NCI-H526 treated with DMSO at 0.1 percent for 48 hours (cell line): ENCODE measurements at regions not wholly inside any gene's neighbourhood (a gene's known extent, or its start where the extent isn't known, plus 50 kb on each side); places are given as distances from the start of the nearest gene placed in this dataset.

ENCODE experiments used
- DNase-seq: peaks from one replicate; lab custom pipeline; 2025; lab: John Stamatoyannopoulos, UW

DNA sequence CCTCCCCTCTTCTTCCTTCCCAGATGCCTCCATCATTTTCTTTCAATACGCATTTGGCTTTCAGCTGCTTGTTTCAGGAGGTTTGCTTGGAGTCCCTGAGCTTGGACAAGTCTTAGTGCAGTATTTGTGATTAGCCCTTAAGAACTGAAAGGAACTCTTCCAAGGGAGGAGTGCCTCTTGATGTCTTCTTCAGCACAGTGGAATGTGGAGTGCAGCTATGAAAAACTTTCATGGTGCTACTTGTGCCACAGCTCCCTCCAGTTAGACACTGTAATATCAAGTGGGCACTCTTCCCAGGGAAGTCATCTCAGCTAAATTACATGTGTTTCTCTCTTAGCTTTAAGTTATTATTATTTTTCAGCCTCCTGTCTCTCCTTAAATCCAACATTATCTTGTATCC, 173.1 kb downstream of the NECTIN3 start:
- DNase-seq: no peak

- no peak for DNase-seq
Observed at GRCh38 chr3:111246967-111247760, 175.5 kb downstream of the NECTIN3 start.

- no peak for DNase-seq
Observed at GRCh38 chr3:111248406-111248805, 176.8 kb downstream of the NECTIN3 start.

DNA sequence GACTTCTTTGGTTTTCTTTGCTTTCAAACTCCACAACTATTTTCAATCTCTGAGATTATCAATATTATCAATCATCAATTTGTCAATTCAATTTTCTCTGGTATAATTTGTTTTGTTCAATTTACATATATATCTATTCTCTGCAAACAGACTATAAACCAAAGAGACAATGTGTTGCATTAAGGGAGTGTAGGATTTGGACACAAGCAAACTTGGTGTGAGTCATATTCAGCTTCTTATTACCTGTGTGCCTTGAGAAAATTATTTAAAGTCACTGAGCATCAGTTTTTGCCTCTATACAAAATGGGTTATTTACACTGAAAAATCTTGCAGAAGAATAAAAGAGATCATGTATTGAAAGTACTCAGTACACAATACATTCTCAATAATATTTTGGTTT, 177.8 kb downstream of the NECTIN3 start:
- no peak for DNase-seq

- no peak for DNase-seq
Observed at GRCh38 chr3:111252779-111253178, 181.2 kb downstream of the NECTIN3 start.

GRCh38 chr3:111253733-111254132, 182.1 kb downstream of the NECTIN3 start:
- DNase-seq: no peak

GRCh38 chr3:111260878-111261277, 189.3 kb downstream of the NECTIN3 start:
- DNase-seq: no peak

DNA sequence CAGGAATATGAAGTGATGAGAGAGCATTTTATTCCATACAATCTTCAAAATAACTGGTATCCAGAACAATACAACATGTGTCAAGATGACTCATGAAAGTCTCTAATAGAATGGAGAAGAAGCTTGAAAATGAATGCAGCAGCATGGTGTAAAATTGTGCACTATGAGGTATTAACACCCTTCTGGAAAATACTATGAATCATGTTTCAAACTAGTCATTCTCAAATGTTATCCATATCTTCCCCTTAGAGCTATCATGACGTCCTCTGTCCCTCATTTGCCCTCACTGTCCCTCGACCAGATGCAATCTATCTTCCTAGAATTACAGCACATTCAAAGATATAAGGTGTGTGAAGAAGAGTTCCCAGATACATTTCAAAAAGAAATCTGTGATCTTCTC, 198.2 kb downstream of the NECTIN3 start:
- DNase-seq: no peak

GRCh38 chr3:111277226-111277625, 205.6 kb downstream of the NECTIN3 start:
- DNase-seq: no peak

- DNase-seq: no peak
Observed at GRCh38 chr3:111278959-111279358, 207.3 kb downstream of the NECTIN3 start.

DNA sequence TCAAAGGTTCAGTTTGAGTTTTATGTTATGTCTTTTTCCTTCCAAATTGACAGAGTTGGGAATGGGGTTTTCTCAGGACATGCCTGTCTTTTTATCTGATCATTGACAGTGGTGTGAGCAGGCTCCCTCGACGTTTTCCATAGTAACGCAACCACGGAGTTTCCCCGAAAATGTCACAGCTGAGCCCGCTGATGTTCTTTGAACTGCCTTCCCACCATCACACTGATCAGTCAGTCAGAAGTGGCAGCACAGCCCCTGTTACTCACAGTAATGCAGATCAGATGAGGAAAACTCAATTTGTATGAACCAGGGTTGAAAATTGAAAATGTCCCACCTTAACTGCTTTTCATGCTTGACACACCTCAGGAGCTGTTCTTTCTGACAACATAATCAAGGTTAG, 210.4 kb downstream of the NECTIN3 start:
- no peak for DNase-seq

GRCh38 chr3:111283165-111283564, 211.5 kb downstream of the NECTIN3 start:
- DNase-seq: no peak

DNA sequence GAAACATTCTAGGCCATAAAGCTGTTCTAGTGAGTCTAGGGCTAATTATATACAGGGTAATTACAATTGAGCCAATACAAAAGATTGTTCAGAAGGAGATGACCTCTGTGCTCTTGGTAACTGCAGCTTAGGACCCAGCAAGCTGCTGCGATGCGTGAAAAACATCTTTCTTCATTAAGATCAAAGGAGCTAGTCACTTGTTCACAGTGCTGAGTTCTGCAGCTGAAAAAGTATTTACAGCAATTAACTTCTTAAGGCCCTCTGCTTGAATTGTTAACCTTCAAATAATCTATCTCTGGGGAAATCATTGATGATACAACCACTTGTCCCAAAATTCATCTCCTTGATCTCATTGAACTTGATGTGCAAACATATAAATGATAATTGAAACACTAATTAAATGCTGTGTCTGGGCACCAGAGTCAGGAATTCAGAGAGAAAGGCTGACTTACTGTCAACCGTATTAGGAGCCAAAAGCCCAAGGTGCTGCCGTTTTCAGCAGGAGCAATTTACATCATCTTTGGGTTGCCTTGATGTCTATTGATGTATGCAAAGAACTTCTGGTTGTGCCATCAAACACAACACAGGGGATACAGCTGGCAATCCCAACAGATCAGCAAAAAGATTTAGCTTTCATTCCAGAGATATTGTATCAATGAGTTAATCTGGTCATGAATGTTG, 213.0 kb downstream of the NECTIN3 start:
- peak; percentile 83 for DNase-seq

DNA sequence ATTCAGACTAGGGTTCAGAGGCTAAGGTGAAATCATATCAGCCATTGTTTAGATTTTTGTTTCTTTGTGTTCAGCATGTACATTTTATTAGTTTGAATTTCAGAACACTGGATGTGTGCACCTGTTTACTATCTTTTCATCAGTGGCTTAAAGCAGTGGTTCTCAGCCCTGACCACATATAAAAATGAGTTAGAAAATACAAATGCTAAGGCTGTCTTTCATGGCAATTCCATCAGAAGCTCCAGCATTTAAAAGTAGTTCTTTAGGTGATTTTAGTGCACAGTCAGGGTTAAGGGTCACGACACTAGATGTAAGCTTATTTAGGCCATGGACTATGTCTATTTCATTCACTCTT, 213.5 kb downstream of the NECTIN3 start:
- DNase-seq: no peak

DNA sequence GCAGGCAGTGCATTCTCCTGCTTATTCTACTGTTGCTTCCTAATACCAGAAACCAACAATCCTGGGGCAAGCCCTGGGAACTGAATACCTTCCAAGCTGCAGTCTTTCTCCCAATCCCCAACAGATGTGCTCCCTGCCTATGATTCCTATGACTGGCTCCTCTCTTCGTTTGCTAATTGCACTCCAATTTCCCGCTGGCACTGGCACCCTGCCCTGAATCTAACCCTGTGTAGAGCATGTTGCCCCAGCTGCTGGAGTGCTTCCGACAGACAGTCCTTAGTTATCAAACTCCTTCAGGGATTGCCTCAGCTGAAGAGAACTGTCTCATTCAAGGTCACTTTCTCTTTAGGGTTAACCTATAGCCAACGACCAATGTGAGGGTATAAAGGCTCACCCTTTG, 214.1 kb downstream of the NECTIN3 start:
- DNase-seq: no peak

DNA sequence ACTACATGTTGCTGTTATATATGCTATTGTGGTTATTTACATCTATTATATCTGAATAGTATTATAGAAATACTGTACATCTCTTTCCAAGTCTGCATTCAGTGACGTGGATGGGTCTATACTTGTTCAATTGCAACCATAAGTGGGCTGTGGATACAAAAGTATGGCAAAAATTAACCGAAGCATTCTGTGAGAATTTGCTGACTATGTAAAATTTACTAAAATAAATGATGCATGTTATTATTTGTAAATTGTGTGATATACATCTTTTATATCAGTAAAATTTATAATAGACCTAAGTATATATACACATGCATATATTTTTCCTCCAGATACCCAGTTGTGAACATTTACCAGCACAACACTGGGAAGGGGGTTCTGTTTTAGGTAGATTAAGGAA, 215.1 kb downstream of the NECTIN3 start:
- no peak for DNase-seq

DNA sequence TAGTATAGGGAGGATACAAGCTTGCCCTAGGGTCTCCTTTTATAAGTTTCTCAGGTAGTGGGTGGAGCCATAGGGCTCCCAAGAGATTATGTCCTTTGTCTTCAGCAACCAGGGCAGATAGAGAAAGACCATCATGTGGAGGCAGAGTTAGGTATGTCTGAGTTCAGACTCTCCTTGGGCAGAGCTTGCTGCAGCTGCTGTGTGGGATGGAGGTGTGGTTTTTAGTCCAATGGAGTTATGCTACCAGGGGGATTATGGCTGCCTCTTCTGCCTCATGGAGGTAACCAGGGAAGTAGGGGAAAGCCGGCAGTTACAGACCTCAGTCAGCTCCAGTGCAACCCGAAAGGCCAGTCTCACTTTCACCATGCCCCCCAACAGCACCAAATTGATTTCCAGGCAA, 220.5 kb downstream of the NECTIN3 start:
- DNase-seq: no peak

DNA sequence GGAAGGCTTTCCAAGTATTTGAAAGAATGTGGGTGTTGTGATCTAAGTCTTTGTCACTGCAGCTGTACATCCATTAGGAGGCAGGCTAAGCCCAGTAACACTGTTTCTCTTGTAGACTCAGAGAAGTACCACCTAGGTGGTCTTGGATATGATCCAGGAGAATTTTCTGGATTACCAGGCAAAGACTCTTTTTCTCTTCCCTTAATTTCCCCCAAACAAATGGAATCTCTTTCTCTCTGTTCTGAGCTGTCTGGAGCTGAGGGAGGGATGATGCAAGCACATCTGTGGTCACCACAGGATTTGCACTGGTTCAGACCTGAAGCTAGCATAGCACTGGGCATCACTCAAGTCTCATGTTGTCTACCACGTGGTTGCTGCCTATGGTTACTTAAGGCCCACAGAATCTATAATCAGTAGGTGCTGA, 227.6 kb downstream of the NECTIN3 start:
- DNase-seq: no peak

- no peak for DNase-seq
Observed at GRCh38 chr3:111301238-111301798, 229.7 kb downstream of the NECTIN3 start.

- DNase-seq: no peak
Observed at GRCh38 chr3:111302063-111302462, 230.4 kb downstream of the NECTIN3 start.

DNA sequence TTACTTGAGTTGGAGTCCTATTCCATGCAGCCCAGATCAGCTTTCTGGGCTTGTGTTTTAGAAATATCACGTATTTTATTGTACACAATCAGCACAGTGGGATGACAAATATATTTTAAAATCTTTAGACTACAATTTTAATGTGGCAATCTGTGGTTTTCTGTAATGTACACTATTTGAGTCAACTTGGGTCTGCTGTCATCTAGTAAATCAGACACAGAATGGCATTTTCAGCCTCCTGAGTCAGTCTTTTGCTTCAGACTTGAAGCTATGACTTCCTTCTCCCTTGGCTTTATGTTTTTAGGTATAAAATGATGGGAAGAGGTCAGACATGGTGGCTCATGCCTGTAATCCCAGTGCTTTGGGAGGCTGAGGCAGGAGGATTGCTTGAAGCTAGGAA, 232.1 kb downstream of the NECTIN3 start:
- no peak for DNase-seq

DNA sequence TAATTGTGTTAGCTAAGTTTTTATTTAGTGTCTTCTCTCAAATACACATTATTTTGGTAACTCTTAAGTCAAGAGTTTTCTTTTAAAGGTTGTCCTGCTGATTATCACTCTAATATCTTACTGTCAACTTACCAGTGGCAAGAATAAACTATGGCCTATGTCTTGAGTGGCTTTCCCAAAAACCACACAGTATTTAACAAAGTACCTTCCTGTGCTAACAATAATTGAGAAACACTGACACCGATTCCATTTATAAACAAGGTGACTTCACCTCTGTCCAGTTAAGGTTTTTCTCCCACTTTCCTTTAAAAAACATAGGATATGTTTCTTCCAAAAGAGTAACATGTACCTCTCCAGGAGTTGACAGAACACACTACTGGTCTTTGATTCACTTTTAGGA, 234.3 kb upstream of the CD96 start:
- no peak for DNase-seq

DNA sequence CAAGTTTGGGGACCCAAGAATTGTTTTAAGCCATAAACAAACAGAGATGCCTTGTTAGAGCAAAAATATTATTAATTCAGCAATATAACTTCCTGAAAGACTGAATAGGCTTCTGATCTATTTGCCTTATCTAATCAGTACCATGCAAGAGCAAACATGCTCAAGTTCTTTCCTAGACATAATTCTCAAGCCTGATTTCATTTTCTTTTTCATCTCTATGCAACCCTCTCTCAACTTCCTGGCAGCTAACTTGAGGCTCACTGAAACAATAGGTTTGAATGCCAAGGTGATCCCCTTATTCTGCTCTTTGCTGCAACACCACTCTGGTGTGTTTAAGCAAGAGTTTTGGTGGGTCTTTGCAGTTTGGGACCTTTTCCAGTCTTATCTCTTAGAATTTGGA, 230.9 kb upstream of the CD96 start:
- no peak for DNase-seq
